ENCODE measurements at regions not wholly inside any gene's neighbourhood (a gene's known extent, or its start where the extent isn't known, plus 50 kb on each side); places are given as distances from the start of the nearest gene placed in this dataset.

- 72 to 76% methylated on average over 3 of the region's 3 CpGs for WGBS, 2 donors
- Histone ChIP-seq H3K27me3 (no peaks in the 10 kb centered on the region), H3K9me3 (no peaks in the 10 kb centered on the region), H3K27ac (no peak overlapping the region), H3K4me1 (no peaks in the 10 kb centered on the region), H3K36me3 (ENCODE audit: low read depth, missing control alignments) (no peaks in the 10 kb centered on the region), H3K4me3 (no peak overlapping the region)
- no peak for DNase-seq
- TF ChIP-seq POLR2A (IDR thresholded peaks at IDR 0.05) (no peak), CTCF (IDR thresholded peaks at IDR 0.05) (no peak)
- intact Hi-C loops (cut with DNase I; ENCODE audit: low total_unique reads) = no loop called here
Measured at GRCh38 chrX:95995583-95995982, 689.1 kb upstream of the DIAPH2 start.

- TF ChIP-seq CTCF (IDR thresholded peaks at IDR 0.05) (no peak), POLR2A (IDR thresholded peaks at IDR 0.05) (no peak)
- no peak for DNase-seq
- H3K27me3 ChIP-seq = no peaks in the 10 kb centered on the region
- no peaks in the 10 kb centered on the region for H3K9me3 ChIP-seq
- H3K36me3 ChIP-seq (ENCODE audit: low read depth, missing control alignments) = no peaks in the 10 kb centered on the region
- H3K27ac ChIP-seq = no peak overlapping the region
- intact Hi-C loops (cut with DNase I; ENCODE audit: low total_unique reads) = no loop called here
- no peaks in the 10 kb centered on the region for H3K4me1 ChIP-seq
- no peak overlapping the region for H3K4me3 ChIP-seq
- 83 to 86% methylated on average over 1 of the region's 1 CpG for WGBS, 2 donors
Measured at GRCh38 chrX:95996294-95996693, 688.3 kb upstream of the DIAPH2 start.

GRCh38 chrX:96002431-96002830, 682.2 kb upstream of the DIAPH2 start:
- DNase-seq = no peak
- Histone ChIP-seq H3K36me3 (ENCODE audit: low read depth, missing control alignments) (no peaks in the 10 kb centered on the region), H3K27ac (no peak overlapping the region), H3K9me3 (no peaks in the 10 kb centered on the region), H3K27me3 (no peaks in the 10 kb centered on the region), H3K4me3 (no peak overlapping the region), H3K4me1 (no peaks in the 10 kb centered on the region)
- TF ChIP-seq CTCF (IDR thresholded peaks at IDR 0.05) (no peak), POLR2A (IDR thresholded peaks at IDR 0.05) (no peak)
- 33 to 35% methylated on average over 5 of the region's 5 CpGs for WGBS, 2 donors
- intact Hi-C loops (cut with DNase I; ENCODE audit: low total_unique reads) = no loop called here

- H3K4me1 ChIP-seq = no peaks in the 10 kb centered on the region
- H3K27me3 ChIP-seq = no peaks in the 10 kb centered on the region
- no peak overlapping the region for H3K4me3 ChIP-seq
- H3K27ac ChIP-seq = no peak overlapping the region
- H3K9me3 ChIP-seq = no peaks in the 10 kb centered on the region
- no peak for DNase-seq
- WGBS, 2 donors = 58 to 67% methylated on average over 2 of the region's 2 CpGs
- intact Hi-C loops (cut with DNase I; ENCODE audit: low total_unique reads) = no loop called here
- no peaks in the 10 kb centered on the region for H3K36me3 ChIP-seq (ENCODE audit: low read depth, missing control alignments)
- TF ChIP-seq POLR2A (IDR thresholded peaks at IDR 0.05) = no peak
- no peak for TF ChIP-seq CTCF (IDR thresholded peaks at IDR 0.05)
Measured at GRCh38 chrX:96004386-96004785, 680.3 kb upstream of the DIAPH2 start.

GRCh38 chrX:96006281-96006680, 678.4 kb upstream of the DIAPH2 start:
- 64 to 100% methylated on average over 1 to 4 of the region's 4 CpGs for WGBS, 2 donors
- TF ChIP-seq POLR2A (IDR thresholded peaks at IDR 0.05) (no peak), CTCF (IDR thresholded peaks at IDR 0.05) (no peak)
- intact Hi-C loops (cut with DNase I; ENCODE audit: low total_unique reads) = no loop called here
- Histone ChIP-seq H3K27ac (no peak overlapping the region), H3K4me3 (no peak overlapping the region), H3K36me3 (ENCODE audit: low read depth, missing control alignments) (no peaks in the 10 kb centered on the region), H3K9me3 (no peaks in the 10 kb centered on the region), H3K27me3 (no peaks in the 10 kb centered on the region), H3K4me1 (no peaks in the 10 kb centered on the region)
- DNase-seq = no peak
